Neuronal stem cell (in vitro differentiated cells): ENCODE measurements at regions not wholly inside any gene's neighbourhood (a gene's known extent, or its start where the extent isn't known, plus 50 kb on each side); places are given as distances from the start of the nearest gene placed in this dataset.

Experiments used
- DNase-seq: peaks from one replicate; pipeline ENCODE4 v3.0.0-alpha.2; 2013; ENCODE audit warnings: low spot score
- H2AFZ ChIP-seq: one replicate; pipeline ENCODE4 v1.6.1; 2013; ENCODE audit warnings: mild to moderate bottlenecking, low read length, inconsistent platforms
- H2AK5ac ChIP-seq: 2 replicates; pipeline ENCODE4 v1.6.1; 2013; ENCODE audit warnings: low read depth, mild to moderate bottlenecking, inconsistent platforms, low read length, moderate library complexity, mixed read lengths
- H2BK120ac ChIP-seq: 2 replicates; pipeline ENCODE4 v1.6.1; 2013; ENCODE audit warnings: low read depth, mild to moderate bottlenecking, inconsistent platforms, low read length, moderate library complexity, mixed read lengths
- H2BK12ac ChIP-seq: one replicate; pipeline ENCODE4 v1.6.1; 2013; ENCODE audit warnings: low read length, inconsistent platforms
- H2BK15ac ChIP-seq: 2 replicates; pipeline ENCODE4 v1.6.1; 2013; ENCODE audit warnings: mild to moderate bottlenecking, low read length, inconsistent platforms, mixed read lengths
- H2BK5ac ChIP-seq: one replicate; pipeline ENCODE4 v1.6.1; 2013; ENCODE audit warnings: inconsistent platforms, mild to moderate bottlenecking, low read length, moderate library complexity
- H3K14ac ChIP-seq: one replicate; pipeline ENCODE4 v1.6.1; 2013; ENCODE audit warnings: low read length, inconsistent platforms
- H3K18ac ChIP-seq: 2 replicates; pipeline ENCODE4 v1.6.1; 2013; ENCODE audit warnings: low read length, inconsistent platforms
- H3K23ac ChIP-seq: 2 replicates; pipeline ENCODE4 v1.6.1; 2013; ENCODE audit warnings: low read depth, mild to moderate bottlenecking, mixed read lengths, low read length, inconsistent platforms; ENCODE audit not compliant: poor library complexity
- H3K27ac ChIP-seq: replicated peaks from 3 replicates; pipeline ENCODE4 v1.5.1; 2013; ENCODE audit warnings: low read length, inconsistent platforms
- H3K27me3 ChIP-seq, 3 experiments: 2 replicates each; pipeline ENCODE4 v1.6.1; 2013; ENCODE audit warnings: low read length in 3 of 3, mild to moderate bottlenecking in 2 of 3, inconsistent platforms in 1 of 3, low read depth in 1 of 3, mixed read lengths in 1 of 3, moderate library complexity in 1 of 3; ENCODE audit not compliant: control insufficient read depth in 3 of 3, insufficient read depth in 3 of 3
- H3K36me3 ChIP-seq, 2 donors: replicated peaks in 1 of 2; 2 replicates each; pipeline ENCODE4 v1.6.1; 2013; ENCODE audit warnings: low read length in 2 of 2; ENCODE audit not compliant: control insufficient read depth in 2 of 2, insufficient read depth in 2 of 2
- H3K4ac ChIP-seq: 2 replicates; pipeline ENCODE4 v1.6.1; 2013; ENCODE audit warnings: inconsistent platforms, mild to moderate bottlenecking, low read length, moderate library complexity
- H3K4me1 ChIP-seq, 2 donors: 1 replicate in 1 of 2; 2 replicates in 1 of 2; pipeline ENCODE4 v1.6.1; 2013; ENCODE audit warnings: low read length in 2 of 2, low read depth in 1 of 2; ENCODE audit not compliant: control insufficient read depth in 2 of 2, insufficient read depth in 1 of 2
- H3K4me2 ChIP-seq: one replicate; pipeline ENCODE4 v1.6.1; 2013; ENCODE audit warnings: mild to moderate bottlenecking, low read length, inconsistent platforms; ENCODE audit not compliant: insufficient read depth, poor library complexity, severe bottlenecking
- H3K4me3 ChIP-seq, 2 donors: 2 replicates each; pipeline ENCODE4 v1.5.1; 2013; ENCODE audit warnings: low read length in 2 of 2, mild to moderate bottlenecking in 2 of 2, inconsistent platforms in 1 of 2, moderate library complexity in 1 of 2
- H3K79me1 ChIP-seq: one replicate; pipeline ENCODE4 v1.6.1; 2013; ENCODE audit warnings: low read depth, mild to moderate bottlenecking, inconsistent platforms, low read length, moderate library complexity
- H3K9ac ChIP-seq: one replicate; pipeline ENCODE4 v1.6.1; 2013; ENCODE audit warnings: mild to moderate bottlenecking, low read depth, low read length, inconsistent platforms; ENCODE audit not compliant: poor library complexity
- H3K9me3 ChIP-seq, 2 donors: replicated peaks in 1 of 2; 2 replicates each; pipeline versions ENCODE3 to v1.6.1; 2013; ENCODE audit warnings: low read length in 2 of 2, mild to moderate bottlenecking in 2 of 2, inconsistent platforms in 1 of 2, low read depth in 1 of 2, mixed read lengths in 1 of 2, moderate library complexity in 1 of 2; ENCODE audit not compliant: control insufficient read depth in 2 of 2, insufficient read depth in 1 of 2
- H4K8ac ChIP-seq: one replicate; pipeline ENCODE4 v1.6.1; 2013; ENCODE audit warnings: low read depth, mild to moderate bottlenecking, inconsistent platforms, low read length, moderate library complexity
- H4K91ac ChIP-seq: one replicate; pipeline ENCODE4 v1.6.1; 2013; ENCODE audit warnings: low read length, low read depth, mild to moderate bottlenecking, inconsistent platforms; ENCODE audit not compliant: poor library complexity
- WGBS, 2 donors: extraction: QIAGEN DNeasy Blood & Tissue Kit; methylation state at CpG; one replicate each; pipeline ENCODE4 v1.1.7; 2013; ENCODE audit warnings: missing lambda C conversion rate in 2 of 2, mixed read lengths in 1 of 2; ENCODE audit not compliant: insufficient read length in 2 of 2, insufficient replicate concordance in 1 of 2; ENCODE audit errors: extremely low coverage in 2 of 2; 5-methylcytosine and 5-hydroxymethylcytosine counted together

DNA sequence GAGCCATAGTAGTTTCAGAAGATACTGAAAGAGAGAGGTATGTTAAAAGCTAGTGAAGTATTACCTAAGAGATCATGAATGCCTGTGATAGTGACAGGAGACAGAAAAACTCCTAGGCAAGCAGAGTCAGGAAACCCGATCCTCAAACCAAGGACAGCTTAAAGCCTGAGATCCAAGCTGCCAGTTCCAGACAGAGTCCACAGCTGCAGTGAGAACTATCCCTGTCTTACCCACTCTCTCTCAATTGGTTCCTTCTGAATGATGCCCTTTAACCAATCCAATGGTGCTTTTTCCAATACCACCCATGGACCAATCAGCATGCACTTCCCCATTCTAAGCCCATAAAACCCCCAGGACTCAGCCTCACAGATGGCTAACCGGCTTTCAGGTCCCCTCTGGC lies 90.4 kb upstream of the PCDH10 start:
- Histone ChIP-seq H3K14ac (no peak overlapping the region), H3K4me1 (no peaks in the 10 kb centered on the region), H3K9me3 (no peaks in the 10 kb centered on the region), H2AK5ac (no peak overlapping the region), H3K27me3 (no peaks in the 10 kb centered on the region), H3K4ac (no peak overlapping the region), H3K27ac (no peak overlapping the region), H4K91ac (no peak overlapping the region), H2BK5ac (no peak overlapping the region), H2BK12ac (no peak overlapping the region), H3K36me3 (no peaks in the 10 kb centered on the region), H3K4me2 (no peak overlapping the region), H3K9ac (no peak overlapping the region), H3K4me3 (no peak overlapping the region), H4K8ac (no peak overlapping the region), H2BK15ac (no peak overlapping the region), H3K18ac (no peak overlapping the region), H3K79me1 (no peaks in the 10 kb centered on the region), H2AFZ (peak overlapping the region; percentile 74), H3K23ac (no peak overlapping the region), H2BK120ac (no peak overlapping the region)
- no CpG with 5 or more reads among the region's 2 CpGs for WGBS, 2 donors
- peak; percentile 14 for DNase-seq

DNA sequence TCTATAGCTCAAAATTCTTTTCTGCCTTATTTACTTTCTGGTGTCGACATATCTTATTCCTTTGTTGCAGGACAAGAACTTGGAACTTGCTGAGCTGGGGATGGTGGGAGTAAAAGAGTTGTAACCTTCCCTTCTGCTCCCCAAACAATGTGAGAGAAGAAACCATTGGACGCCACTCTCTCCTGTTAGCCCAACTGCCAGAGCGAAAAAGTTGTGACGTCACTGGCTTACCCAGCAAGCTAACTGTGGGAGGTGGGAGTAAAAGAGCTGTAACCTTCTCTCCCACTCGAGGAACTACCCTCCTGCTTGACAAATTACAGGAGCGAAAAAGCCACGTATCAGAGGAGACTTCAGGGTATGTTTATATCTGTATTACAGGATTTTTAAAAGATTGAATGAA lies 90.0 kb upstream of the PCDH10 start:
- no peak overlapping the region for H2BK5ac ChIP-seq
- no peak overlapping the region for H3K14ac ChIP-seq
- H3K4me2 ChIP-seq, result no peak overlapping the region
- H3K9ac ChIP-seq, result no peak overlapping the region
- peak overlapping the region; percentile 74 for H2AFZ ChIP-seq
- H3K4me3 ChIP-seq, result no peak overlapping the region
- no peak overlapping the region for H2BK12ac ChIP-seq
- no peak overlapping the region for H3K23ac ChIP-seq
- H3K4me1 ChIP-seq, result no peaks in the 10 kb centered on the region
- no peak overlapping the region for H4K91ac ChIP-seq
- no peaks in the 10 kb centered on the region for H3K9me3 ChIP-seq
- no peak overlapping the region for H2BK15ac ChIP-seq
- no peak overlapping the region for H4K8ac ChIP-seq
- H2AK5ac ChIP-seq, result no peak overlapping the region
- H2BK120ac ChIP-seq, result no peak overlapping the region
- H3K18ac ChIP-seq, result no peak overlapping the region
- H3K4ac ChIP-seq, result no peak overlapping the region
- H3K36me3 ChIP-seq, result no peaks in the 10 kb centered on the region
- WGBS, 2 donors, result no CpG with 5 or more reads among the region's 7 CpGs
- H3K27me3 ChIP-seq, result no peaks in the 10 kb centered on the region
- no peak for DNase-seq
- H3K27ac ChIP-seq, result no peak overlapping the region
- H3K79me1 ChIP-seq, result no peaks in the 10 kb centered on the region

DNA sequence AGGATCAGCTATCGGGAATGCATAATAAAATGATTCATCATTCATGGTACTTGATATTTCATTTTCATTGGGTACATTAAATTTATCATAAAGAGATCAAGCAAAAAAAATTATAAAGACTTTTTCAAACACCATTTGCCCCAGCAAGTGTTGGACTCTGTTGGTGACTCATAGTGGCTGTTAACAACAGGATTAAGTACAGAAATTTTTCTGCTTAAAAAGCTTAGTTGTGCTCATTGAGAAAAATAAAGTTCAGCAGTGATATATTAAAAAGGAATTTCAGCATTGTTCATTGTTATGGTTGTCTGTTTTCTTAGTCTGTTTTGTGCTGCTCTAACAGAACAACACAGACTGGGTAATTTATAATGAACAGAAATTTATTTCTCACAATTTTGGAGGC lies 86.2 kb upstream of the PCDH10 start:
- no peaks in the 10 kb centered on the region for H3K79me1 ChIP-seq
- H3K27me3 ChIP-seq, result no peaks in the 10 kb centered on the region
- no peak overlapping the region for H3K4ac ChIP-seq
- H3K23ac ChIP-seq, result no peak overlapping the region
- H2BK120ac ChIP-seq, result no peak overlapping the region
- no peak overlapping the region for H2BK5ac ChIP-seq
- H2BK12ac ChIP-seq, result no peak overlapping the region
- no peak overlapping the region for H3K9ac ChIP-seq
- no peaks in the 10 kb centered on the region for H3K9me3 ChIP-seq
- no peak overlapping the region for H3K4me2 ChIP-seq
- H3K36me3 ChIP-seq, result no peaks in the 10 kb centered on the region
- no peak overlapping the region for H3K18ac ChIP-seq
- no peak overlapping the region for H2AFZ ChIP-seq
- H3K4me3 ChIP-seq, result no peak overlapping the region
- H4K8ac ChIP-seq, result no peak overlapping the region
- H3K14ac ChIP-seq, result no peak overlapping the region
- no peak for DNase-seq
- no CpG with 5 or more reads among the region's 1 CpG for WGBS, 2 donors
- no peak overlapping the region for H3K27ac ChIP-seq
- H4K91ac ChIP-seq, result no peak overlapping the region
- H3K4me1 ChIP-seq, result no peaks in the 10 kb centered on the region
- H2BK15ac ChIP-seq, result no peak overlapping the region
- no peak overlapping the region for H2AK5ac ChIP-seq

DNA sequence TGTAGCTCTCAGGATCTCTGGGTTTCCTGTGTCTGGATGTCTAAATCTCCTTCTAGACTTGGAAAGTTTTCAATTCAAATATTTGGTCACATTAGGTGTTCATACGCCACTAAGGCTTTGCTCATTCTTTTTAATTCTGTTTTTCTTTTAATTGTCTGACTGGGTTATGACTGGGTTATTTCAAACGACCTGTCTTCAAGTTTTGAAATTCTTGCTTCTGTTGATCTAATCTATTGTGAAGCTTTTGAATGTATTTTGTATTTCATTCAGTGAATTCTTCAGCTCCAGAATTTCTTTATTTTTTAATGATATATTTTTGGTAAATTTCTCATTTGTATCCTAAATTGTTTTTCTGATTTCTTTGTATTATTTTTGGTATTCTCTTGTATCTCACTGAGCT lies 81.0 kb upstream of the PCDH10 start:
- Histone ChIP-seq H3K9ac (no peak overlapping the region), H3K27me3 (no peaks in the 10 kb centered on the region), H3K18ac (no peak overlapping the region), H4K91ac (no peak overlapping the region), H2AK5ac (no peak overlapping the region), H3K4me3 (no peak overlapping the region), H3K9me3 (peaks cover 9% of the 10 kb centered on the region in 2 donors), H2BK15ac (no peak overlapping the region), H3K14ac (no peak overlapping the region), H3K4me2 (no peak overlapping the region), H2BK120ac (no peak overlapping the region), H2BK12ac (no peak overlapping the region), H3K27ac (no peak overlapping the region), H3K23ac (no peak overlapping the region), H2AFZ (no peak overlapping the region), H3K79me1 (no peaks in the 10 kb centered on the region), H3K4me1 (no peaks in the 10 kb centered on the region), H4K8ac (no peak overlapping the region), H3K36me3 (no peaks in the 10 kb centered on the region), H3K4ac (no peak overlapping the region), H2BK5ac (no peak overlapping the region)
- no CpG with 5 or more reads among the region's 2 CpGs for WGBS, 2 donors
- DNase-seq, result no peak
